Fibroblast of mammary gland (primary cell): ENCODE measurements at regions not wholly inside any gene's neighbourhood (a gene's known extent, or its start where the extent isn't known, plus 50 kb on each side); places are given as distances from the start of the nearest gene placed in this dataset.

Source experiments
- DNase-seq: peaks from one replicate; pipeline ENCODE4 v3.0.0-alpha.2; 2010; ENCODE audit warnings: low read depth
- H3K4me3 ChIP-seq: 2 replicates; pipeline ENCODE4 v1.5.1; 2011; ENCODE audit warnings: low read depth, mild to moderate bottlenecking, low read length, moderate library complexity; ENCODE audit not compliant: control insufficient read depth
- CTCF ChIP-seq: conservative IDR thresholded peaks from 2 replicates; pipeline ENCODE4 v1.5.1; 2011; ENCODE audit warnings: low read depth, low read length, inconsistent platforms; ENCODE audit not compliant: control insufficient read depth, insufficient read depth

GRCh38 chr2:65876114-65876513, 443.7 kb upstream of the SPRED2 start:
- DNase-seq, result no peak
- no peak for TF ChIP-seq CTCF

GRCh38 chr2:65870826-65871225, 438.4 kb upstream of the SPRED2 start:
- no peak for DNase-seq
- no peak overlapping the region for H3K4me3 ChIP-seq
- TF ChIP-seq CTCF, result no peak

More at GRCh38 chr2:65876114-65876513, 443.7 kb upstream of the SPRED2 start:
- H3K4me3 ChIP-seq, result no peak overlapping the region

GRCh38 chr2:65869296-65869695, 436.9 kb upstream of the SPRED2 start:
- no peak for DNase-seq

GRCh38 chr2:65868177-65868576, 435.8 kb upstream of the SPRED2 start:
- H3K4me3 ChIP-seq, result no peak overlapping the region
- DNase-seq, result no peak
- TF ChIP-seq CTCF, result no peak

More at GRCh38 chr2:65869296-65869695, 436.9 kb upstream of the SPRED2 start:
- TF ChIP-seq CTCF, result no peak
- H3K4me3 ChIP-seq, result no peak overlapping the region

- no peak for TF ChIP-seq CTCF
- no peak for DNase-seq
- no peak overlapping the region for H3K4me3 ChIP-seq
Measured at GRCh38 chr2:65867446-65867845, 435.0 kb upstream of the SPRED2 start.

GRCh38 chr2:65866148-65866547, 433.7 kb upstream of the SPRED2 start:
- TF ChIP-seq CTCF, result no peak
- no peak overlapping the region for H3K4me3 ChIP-seq
- DNase-seq, result no peak

GRCh38 chr2:65864619-65865018, 432.2 kb upstream of the SPRED2 start:
- TF ChIP-seq CTCF, result no peak
- no peak overlapping the region for H3K4me3 ChIP-seq
- no peak for DNase-seq
